COR-L47 (cell line): ENCODE measurements at regions not wholly inside any gene's neighbourhood (a gene's known extent, or its start where the extent isn't known, plus 50 kb on each side); places are given as distances from the start of the nearest gene placed in this dataset.

Source experiments
- DNase-seq: peaks from one replicate; lab custom pipeline; 2025; lab: John Stamatoyannopoulos, UW

- DNase-seq, result no peak
These were observed 364.1 kb downstream of the DEPDC1B start for GRCh38 chr5:60335913-60336312.

GRCh38 chr5:60334281-60334713, 365.7 kb downstream of the DEPDC1B start:
- no peak for DNase-seq

- no peak for DNase-seq
These were observed 366.9 kb downstream of the DEPDC1B start for GRCh38 chr5:60333005-60333571.

GRCh38 chr5:60332244-60333004, 367.5 kb downstream of the DEPDC1B start:
- no peak for DNase-seq

GRCh38 chr5:60330236-60330635, 369.7 kb downstream of the DEPDC1B start:
- no peak for DNase-seq

- DNase-seq, result no peak
These were observed 374.1 kb downstream of the DEPDC1B start for GRCh38 chr5:60325870-60326269.

GRCh38 chr5:60323596-60323995, 376.4 kb downstream of the DEPDC1B start:
- DNase-seq, result no peak

- no peak for DNase-seq
These were observed 387.9 kb downstream of the DEPDC1B start for GRCh38 chr5:60312098-60312497.

GRCh38 chr5:60299944-60300343, 400.0 kb downstream of the DEPDC1B start:
- DNase-seq, result no peak

- no peak for DNase-seq
These were observed 402.3 kb downstream of the DEPDC1B start for GRCh38 chr5:60297658-60298057.

GRCh38 chr5:60295423-60295822, 401.9 kb upstream of the PDE4D start:
- peak; percentile 22 for DNase-seq

- DNase-seq, result no peak
These were observed 400.0 kb upstream of the PDE4D start for GRCh38 chr5:60293518-60293917.

GRCh38 chr5:60287174-60287771, 393.7 kb upstream of the PDE4D start:
- DNase-seq, result peak; percentile 70

- no peak for DNase-seq
These were observed 392.4 kb upstream of the PDE4D start for GRCh38 chr5:60285910-60286309.

GRCh38 chr5:60280943-60281342, 387.4 kb upstream of the PDE4D start:
- no peak for DNase-seq

- no peak for DNase-seq
These were observed 384.4 kb upstream of the PDE4D start for GRCh38 chr5:60277941-60278340.

- no peak for DNase-seq
These were observed 381.2 kb upstream of the PDE4D start for GRCh38 chr5:60274747-60275146.

- no peak for DNase-seq
These were observed 378.0 kb upstream of the PDE4D start for GRCh38 chr5:60271517-60271916.

- no peak for DNase-seq
These were observed 374.4 kb upstream of the PDE4D start for GRCh38 chr5:60267907-60268306.

GRCh38 chr5:60263346-60263745, 369.8 kb upstream of the PDE4D start:
- no peak for DNase-seq

- DNase-seq, result no peak
These were observed 369.2 kb upstream of the PDE4D start for GRCh38 chr5:60262576-60263295.

- DNase-seq, result no peak
These were observed 368.2 kb upstream of the PDE4D start for GRCh38 chr5:60261732-60262131.

GRCh38 chr5:60260658-60261057, 367.1 kb upstream of the PDE4D start:
- no peak for DNase-seq
